Ecto neural progenitor cell (in vitro differentiated cells): ENCODE measurements at regions not wholly inside any gene's neighbourhood (a gene's known extent, or its start where the extent isn't known, plus 50 kb on each side); places are given as distances from the start of the nearest gene placed in this dataset.
"Not testable (repeated sequence)": the region's sequence is repeated elsewhere in the genome, so short reads cannot be mapped to it uniquely, and the experiment has no call there.

Experiments
- DNase-seq: peaks from one replicate; pipeline ENCODE4 v3.0.0-alpha.2; 2018; ENCODE audit warnings: low spot score

DNA sequence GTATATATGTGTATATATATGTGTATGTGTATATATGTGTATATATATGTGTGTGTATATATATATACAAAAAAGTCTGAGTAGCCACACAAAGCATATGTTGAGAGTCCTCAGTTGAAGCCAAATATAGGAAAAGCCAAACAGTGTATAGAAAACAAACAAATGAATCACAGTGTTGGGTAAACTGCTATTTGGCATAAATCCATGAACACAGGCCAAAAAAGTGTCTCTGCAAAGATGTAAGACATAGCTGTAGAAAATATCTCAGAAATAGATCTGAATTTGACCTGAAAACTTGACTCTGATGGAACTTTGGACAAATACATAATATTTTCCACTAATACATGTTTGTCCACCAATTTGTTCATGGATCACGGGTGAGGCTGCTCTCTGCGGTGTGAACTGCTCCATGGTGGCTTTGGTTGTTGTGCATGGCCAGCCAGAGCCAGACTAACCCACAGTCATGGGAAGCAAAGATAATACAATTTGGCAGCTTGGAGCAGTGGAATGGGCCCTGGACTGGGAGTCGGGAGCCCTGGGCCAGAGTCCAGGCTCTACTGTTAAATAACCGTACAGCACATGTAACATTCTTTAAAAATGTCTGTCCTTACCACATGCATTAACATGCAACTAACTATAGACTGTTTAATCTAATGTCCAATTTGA lies 76.9 kb upstream of the EED start:
- no peak for DNase-seq

DNA sequence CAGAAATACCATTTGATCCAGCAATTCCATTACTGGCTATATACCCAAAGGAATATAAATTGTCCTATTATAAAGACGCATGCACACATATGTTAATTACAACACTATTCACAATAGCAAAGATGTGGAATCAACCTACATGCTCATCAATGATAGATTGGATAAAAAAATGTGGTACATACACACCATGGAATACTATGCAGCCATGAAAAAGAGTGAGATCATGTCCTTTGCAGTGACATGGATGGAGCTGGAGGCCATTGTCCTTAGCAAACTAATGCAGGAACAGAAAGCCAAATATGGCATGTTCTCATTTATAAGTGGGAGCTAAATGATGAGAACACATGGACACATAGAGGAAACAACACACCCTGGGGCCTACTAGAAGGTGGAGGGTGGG lies 78.3 kb upstream of the EED start:
- not testable (repeated sequence) for DNase-seq

DNA sequence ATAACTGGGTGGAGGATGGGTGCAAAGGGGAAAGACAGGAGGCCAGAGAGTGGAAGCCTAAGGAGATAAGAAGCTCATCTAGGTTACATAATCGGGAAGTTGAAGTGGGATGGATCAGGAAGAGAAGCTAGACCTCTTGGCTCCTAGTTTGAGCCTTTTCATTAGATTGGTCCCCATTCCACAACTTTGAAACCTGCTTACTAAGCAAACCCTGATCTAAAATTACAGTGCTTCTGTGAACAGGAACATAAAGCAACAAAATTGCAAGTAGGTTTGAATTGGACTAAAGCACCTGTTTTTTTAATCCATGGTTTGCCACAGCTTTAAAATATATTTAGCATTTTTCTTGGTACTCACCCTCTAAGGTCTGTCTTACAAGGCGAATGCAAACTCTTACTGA lies 80.4 kb upstream of the EED start:
- no peak for DNase-seq

DNA sequence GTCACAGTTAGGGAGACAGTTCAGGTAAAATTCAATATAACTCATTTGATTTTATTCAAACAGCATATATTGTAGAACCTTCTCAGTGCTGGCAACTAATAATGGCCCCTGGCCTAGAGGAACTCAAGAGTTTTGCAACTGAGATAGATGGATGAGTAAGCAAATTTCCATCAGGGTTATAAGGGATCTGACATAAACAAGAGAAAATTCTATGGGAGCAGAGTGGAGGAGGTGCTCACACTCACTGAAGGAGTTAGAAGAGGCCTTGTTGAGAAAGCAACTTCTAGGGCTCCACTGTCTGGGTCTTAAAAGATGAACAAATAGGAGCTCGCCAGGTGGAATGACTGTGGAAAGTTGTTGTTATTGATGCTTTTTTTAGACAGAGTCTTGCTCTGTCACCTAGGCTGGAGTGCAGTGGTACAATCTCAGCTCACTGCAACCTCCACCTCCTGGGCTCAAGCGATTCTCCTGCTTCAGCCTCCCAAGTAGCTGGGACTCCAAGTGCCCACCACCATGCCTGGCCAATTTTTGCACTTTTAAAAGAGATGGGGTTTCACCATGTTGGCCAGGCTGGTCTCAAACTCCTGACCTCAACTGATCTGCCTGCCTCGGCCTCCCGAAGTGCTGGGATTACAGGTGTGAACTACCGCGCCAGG lies 81.2 kb upstream of the EED start:
- DNase-seq = not testable (repeated sequence)

DNA sequence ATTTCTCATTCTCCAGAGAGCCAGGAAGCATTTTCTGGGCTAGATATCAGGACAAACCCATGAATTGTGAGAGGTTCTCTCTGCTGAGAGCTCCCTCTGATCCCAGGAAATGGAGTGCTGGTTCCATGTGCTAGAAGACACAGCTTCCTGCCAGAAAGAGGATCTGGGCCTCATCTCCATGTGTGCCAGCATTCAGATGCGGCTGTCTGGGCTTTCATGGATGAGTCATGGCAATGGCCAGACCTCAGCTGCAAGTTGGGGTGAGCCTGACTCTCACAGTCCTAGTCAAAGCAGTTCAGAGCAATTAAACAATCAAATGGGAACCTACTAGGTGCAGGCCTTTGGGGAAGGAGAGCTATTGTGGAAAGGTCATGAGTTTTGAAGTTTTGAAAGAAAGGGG lies 82.3 kb upstream of the EED start:
- DNase-seq = no peak

DNA sequence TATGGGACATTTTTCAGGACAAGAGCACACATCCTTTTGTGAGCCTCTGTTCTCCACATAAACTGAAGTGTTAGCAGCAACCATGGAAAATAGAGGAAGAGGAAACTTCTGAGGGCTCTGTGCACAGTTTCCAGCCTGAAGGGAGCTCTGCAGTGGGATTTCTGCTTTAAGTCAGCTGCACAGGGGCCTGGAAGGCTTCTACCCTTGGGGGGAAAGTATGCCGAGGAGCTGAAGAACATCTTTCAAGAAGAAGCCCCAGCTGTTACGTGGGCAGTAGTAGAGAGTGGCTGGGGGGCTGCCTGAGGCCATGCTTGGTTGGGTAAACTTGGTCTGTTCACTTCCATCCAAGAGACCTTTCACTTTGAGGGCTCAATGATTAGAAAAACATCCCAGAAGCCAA lies 82.7 kb upstream of the EED start:
- no peak for DNase-seq

DNA sequence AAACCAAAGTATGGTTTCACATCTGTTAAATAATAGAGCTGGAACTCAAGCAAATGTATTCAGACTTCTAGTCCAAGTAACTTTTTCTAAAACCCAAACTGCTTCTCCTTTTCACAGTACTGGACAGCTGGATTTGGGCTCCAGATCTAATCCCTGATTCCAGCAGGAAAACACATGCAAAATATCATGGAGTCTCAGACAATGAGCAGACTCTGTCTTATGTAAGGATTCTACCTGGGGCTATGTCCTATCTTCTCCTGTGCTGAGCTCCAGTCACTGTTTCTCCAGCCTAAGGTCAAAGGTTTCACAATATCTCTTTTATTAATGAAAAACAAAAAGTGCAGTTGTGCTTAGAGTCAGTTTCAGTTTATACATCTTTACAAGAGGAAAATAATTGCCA lies 83.2 kb upstream of the EED start:
- no peak for DNase-seq

DNA sequence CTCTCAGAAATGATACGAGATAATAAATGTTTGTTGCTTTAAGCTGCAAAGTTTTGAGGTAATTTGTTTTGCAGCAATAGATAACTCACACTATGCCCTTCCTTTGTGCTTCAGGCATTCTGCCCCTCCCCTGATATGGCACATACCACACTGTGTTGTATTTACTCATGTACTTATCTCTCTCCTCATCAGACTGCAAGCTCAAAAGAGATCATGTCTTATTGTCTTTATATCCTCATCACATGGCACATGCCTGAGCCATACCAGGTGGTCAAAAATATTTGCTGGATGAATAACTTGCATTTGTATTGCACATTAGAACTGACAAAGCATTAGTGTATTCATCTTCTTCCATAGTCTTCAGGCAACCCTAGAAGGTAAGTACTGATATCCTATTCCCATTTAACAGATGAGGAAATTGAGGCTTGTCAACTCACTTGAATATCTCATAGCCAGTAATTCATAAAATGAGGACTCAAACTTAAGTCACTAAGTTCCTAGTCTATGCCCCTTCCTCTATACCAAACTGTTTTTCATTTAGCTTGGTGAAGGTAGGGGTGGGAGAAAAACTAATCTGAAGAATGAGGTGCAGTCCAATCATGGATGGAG lies 83.9 kb upstream of the EED start:
- DNase-seq = no peak

DNA sequence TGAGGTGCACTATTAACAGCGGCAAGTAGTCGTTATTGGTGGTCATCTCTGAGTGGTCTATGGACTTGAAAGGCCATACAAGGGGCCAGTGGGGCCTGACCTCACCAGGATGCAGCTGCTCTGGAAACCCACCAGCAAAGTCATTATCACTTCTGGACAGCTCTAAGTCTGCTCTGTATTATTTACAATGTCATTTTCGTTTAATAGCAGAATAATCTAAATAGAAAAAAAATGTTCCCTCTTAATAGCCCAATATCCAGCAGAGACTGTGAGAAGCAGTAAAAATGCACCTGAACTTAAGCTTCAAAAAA lies 85.0 kb upstream of the EED start:
- DNase-seq = no peak

DNA sequence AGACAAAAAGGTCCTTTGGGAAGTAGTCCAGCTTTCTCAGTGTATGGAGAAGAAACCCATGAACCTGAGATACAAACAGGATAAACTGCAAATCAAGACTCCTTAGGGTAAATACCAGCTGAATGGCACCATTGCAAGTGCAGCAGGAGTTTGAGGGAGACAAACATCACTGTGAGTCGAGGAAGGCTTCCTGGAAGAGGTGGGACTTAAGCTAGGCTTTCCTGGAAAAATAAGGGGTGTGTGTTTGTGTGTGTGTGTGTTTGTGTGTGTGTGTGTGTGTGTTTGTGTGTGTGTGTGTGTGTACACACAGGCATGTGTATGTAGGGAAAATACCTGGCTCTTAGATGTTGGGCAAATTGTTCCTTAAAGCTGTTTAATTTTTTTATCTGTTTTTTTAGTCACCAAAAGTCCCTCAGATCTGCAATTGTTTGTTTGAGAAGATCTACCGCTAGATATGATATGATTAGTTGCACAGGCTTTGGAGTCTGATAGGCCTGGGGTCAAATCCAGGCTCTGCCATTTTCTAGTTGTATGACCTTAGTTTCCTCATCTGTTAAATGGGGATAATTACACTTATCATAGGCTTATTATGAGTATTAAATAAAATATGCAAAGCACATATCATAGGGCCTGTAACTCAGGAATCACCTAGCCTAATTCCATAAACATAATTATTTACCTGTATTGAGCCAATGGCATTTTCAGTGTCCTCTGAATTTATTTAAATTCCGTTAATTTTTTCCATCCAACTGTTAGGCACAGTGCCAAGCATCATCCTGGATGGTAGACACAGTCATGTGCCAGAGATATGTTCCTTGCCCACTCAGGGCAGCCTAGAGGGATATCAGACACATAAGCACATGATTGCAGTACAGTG lies 85.6 kb upstream of the EED start:
- DNase-seq = no peak

DNA sequence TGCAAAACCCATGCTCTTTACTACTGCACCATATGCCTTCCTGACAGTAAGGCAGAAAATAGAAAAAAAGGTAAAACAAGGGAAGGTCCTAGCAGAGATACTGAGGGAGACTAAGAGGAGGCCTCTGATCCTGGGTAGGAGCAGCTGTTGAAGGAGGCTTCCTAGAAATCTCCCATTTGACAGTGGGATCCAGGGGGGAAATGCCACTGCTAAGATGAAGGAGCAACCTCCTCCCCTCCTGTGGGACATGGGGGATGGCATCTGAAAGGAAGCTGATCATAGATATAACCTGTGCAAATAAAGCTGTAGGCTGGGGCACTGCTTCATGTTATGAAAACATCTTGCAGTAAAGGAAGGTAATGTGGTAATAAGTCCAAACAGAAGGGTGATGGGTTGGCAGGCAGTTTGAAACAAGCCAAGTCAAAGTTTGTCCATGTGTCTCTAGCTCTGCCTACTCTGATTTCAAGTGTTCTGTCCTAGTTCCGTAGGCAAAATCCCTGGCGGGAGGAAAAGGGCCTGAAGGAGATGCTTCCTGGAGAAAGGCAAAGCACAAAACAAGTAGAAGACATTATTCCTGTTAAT lies 86.7 kb upstream of the EED start:
- no peak for DNase-seq

DNA sequence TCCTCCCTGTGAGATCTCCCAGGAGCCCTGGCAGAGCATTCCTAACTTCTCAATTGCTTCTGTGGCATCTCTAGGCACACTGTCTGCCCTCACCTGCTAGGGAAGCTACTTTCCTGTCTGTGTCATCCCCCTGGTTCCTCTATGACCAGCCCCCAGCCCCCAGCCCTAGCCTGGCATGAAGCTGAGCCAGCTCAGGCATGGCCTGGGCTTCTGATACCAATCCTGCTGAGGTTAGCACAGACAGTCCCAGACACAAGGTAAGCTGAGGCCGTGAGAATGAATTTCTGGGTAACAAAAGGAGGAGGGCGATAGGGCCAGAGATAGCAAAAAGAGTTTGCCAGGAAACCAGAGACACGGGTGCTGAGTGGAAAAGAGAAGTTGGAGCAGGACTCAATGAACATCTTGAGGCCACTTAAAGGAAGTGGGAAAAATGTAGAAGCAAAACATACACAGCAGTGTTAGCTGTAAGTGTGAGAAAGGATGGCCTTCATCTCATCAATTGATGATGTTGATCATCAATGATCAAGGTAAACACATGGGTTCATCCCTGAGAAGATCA lies 87.6 kb upstream of the PICALM start:
- DNase-seq = no peak

DNA sequence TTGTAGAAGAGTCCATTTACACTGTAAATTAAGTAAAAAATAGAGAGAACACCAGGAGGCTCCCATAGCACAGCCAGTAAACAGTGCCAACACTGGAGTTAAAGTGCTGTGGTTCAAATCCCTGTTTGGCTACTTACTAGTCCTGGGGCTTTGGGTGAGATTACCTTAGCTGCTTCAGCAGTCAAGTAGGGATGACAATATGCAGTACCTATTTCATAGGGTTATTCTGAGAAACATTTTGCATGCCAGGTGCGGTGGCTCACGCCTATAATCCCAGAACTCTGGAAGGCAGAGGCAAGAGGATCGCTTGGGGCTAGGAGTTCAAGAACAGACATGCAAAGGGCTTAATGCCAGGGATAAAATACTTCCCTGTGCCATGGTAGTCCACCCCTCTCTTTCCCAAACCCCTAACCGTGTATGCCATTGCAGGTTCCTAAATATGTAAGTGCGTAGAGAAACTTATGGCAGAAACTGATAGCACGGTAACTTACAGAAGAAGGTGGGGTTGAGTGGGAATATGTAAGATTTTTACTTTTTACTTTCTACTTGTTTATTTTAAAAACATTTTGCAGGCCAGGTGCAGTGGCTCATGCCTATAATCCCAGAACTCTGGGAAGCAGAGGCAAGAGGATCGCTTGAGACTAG lies 86.4 kb upstream of the PICALM start:
- no peak for DNase-seq

DNA sequence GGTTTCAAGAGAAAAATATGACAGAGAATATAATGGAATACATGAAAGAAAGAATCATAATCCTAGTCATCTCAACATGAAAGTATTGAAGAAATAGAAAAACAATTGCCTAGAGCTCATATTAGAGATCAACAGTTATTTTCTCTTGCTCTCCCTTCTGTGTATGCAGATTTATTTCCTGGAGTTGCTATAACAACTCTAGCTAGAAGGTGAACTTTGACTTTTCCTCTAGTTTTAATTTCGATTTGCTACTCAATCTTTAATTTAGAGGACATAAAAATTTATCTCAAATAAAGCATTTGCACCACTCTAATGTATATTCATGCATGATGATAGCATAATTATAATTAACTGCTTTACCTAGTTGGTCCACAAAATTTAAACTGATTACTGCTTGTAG lies 84.6 kb upstream of the PICALM start:
- no peak for DNase-seq

DNA sequence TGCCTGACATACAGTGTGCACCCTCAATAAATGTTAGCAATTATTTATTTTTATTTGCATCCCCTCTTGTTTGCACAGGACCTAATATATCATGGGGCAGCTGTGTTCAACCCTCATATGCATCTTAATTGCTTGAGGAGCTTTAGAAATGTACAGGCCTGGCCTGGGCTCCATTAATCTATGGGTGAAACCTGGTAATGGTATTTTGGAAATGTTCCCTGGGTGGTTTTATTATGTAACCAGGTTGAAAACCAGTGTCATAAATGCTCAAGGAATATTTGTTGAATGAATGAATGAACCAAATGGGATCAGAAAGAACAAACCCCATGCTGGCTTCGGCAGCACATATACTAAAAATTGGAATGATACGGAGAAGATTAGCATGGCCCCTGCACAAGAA lies 84.0 kb upstream of the PICALM start:
- DNase-seq = no peak

DNA sequence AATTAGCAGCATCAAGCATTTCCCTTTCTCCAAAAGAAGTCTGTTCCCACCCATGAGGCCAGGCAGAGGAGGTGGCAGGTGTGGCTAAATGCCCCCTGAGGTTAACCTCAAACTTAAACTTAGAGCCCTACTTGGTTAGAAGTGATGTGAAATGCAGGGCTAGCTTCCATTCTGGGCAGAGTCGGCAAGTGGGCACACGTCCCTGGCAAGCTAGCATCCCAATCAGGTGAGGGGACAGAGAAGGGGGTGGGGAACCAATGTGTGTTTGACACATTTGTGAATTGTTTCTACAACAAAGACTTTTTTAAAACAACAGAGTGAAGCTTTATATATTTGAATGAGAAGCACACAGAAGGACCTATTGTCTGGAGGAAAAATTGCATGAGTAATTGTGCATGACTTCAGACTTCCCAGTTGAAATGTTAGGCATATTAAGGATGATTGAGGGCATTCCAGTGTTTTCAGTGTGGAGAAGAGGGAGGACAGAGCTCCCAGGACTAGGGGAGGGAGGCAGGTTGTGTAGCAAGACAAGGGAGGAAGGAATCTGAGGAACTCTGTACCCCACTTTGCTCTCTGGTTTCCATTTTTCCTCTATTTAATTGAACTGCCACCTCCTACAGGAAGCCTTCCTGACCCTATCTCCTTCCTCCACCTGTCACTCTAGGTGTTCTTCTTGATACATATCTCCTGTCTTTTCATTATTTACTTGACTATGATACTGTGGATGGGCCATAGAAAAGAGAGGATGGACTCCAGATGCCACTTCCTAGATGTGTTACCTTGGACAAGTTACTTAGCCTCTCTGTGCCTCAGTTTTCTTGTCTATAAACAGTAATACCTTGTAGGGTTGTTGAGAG lies 83.3 kb upstream of the PICALM start:
- no peak for DNase-seq

DNA sequence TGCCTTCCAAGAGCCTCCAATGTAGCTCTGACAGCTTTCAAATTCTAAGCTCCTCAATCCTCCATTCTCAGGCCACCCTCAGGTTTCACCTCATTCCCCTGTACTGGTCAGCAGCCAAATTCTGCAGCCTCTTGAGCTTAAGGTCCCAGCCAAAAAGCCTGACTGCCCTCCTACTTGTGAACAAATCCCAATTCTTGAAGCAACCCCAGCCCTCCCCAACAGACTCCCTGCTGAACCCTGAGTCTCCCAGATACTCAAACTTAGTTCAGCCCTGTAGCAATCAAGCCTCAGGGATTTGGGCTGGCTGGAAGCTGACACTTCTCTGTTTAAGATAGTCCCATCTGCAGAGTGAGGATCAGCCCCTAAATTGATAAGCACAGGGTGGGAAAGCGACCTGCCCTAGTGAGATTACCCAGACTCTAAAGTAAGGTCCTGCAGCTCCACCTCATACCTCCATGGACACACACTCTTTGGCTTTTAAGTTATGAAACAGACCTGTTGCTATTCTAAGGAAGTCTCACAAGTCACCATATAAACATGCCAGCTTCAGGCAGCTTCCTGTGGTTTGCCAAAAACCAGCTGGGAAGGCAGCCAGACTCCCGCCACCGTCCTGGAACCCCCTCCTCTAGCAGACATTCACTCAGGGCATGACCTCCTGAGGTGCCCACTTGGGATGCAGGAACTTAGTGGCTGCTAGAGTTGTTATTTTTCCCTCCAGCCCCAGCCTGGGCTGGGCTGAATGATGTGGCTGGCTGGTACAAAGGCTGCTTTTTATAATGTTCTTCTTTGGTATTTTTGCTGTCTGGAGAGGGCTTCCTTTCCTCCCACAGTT lies 82.5 kb upstream of the PICALM start:
- DNase-seq = no peak

DNA sequence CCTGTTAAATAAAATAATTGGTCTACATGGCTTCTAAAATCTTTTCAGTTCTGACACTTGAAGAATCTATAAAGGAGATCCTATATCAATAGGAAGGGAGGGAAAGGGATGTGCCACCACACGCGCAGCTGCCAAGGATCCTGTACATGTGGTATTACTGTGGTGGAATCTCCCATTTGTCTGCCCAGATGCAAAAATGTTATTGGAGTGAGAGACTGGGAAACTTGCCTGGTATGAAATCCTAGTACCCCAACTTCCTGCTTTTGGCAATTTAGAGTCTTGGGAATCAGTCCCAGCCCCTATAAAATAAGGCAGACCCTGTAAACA lies 81.9 kb upstream of the PICALM start:
- no peak for DNase-seq

DNA sequence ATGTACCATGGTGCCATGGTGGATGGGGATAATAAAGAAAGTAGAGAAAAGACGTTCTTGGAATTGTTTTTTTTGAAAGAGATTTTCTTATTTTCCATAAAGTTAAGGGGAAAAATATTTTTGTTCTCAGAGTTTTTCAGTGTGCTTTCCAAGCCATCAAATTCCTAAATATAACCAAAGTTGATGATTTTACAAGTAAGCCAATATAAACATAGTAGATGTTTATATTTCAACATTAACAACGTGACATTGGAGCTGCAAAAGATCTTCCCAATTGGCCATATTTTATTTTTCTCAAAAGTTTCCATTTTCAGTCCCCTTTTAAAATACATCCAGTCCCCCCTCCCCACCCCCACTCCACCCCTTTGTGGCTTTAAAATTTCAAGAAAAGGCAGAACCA lies 80.9 kb upstream of the PICALM start:
- DNase-seq = no peak

DNA sequence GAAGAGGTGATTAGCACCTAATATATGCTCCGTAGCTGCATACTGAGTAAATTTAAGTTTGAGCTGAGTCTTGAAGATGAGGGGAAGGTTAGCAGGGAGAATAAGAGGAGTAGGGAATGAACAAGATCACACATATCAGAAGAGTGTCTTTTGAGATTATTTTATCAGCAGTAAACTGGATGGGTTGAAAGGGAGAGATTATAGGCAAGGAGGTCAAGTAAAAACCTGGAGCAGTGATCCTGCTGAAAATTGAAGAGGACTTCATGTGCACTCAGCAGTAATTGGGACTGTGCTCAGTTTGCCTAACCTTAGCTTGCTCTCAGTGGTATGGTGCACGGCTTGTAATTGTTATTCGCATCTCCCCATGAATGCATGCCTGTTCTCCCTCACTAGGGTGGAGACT lies 79.5 kb upstream of the PICALM start:
- DNase-seq = no peak
